GM12891 (cell line): ENCODE measurements at regions not wholly inside any gene's neighbourhood (a gene's known extent, or its start where the extent isn't known, plus 50 kb on each side); places are given as distances from the start of the nearest gene placed in this dataset.
A peak's percentile ranks its signal among the peaks of the same experiment; 100 is the strongest.

Experiments used
- DNase-seq: peaks from one replicate; pipeline ENCODE4 v3.0.0; 2011; ENCODE audit warnings: low spot score; ENCODE audit not compliant: insufficient read length
- FAIRE-seq: peaks from 2 replicates; lab custom pipeline; 2011; peaks lifted over from hg19 to GRCh38; lab: Jason Lieb, UNC
- PAX5 ChIP-seq: IDR thresholded peaks from 2 replicates; pipeline ENCODE4 v1.6.1; 2011; ENCODE audit warnings: low read length, moderate library complexity, mild to moderate bottlenecking; ENCODE audit not compliant: insufficient read depth, severe bottlenecking
- POLR2A ChIP-seq: IDR thresholded peaks from 2 replicates; pipeline ENCODE4 v1.6.1; 2011; ENCODE audit warnings: low read depth, low read length, control low read depth
- POLR2AphosphoS5 ChIP-seq: IDR thresholded peaks from 2 replicates; pipeline ENCODE4 v1.6.1; 2011; ENCODE audit warnings: low read depth, low read length, control low read depth
- POU2F2 ChIP-seq: IDR thresholded peaks from 2 replicates; pipeline ENCODE4 v1.6.1; 2011; ENCODE audit warnings: low read depth, mild to moderate bottlenecking, control low read depth, low read length, moderate library complexity
- SPI1 ChIP-seq: IDR thresholded peaks from 2 replicates; pipeline ENCODE4 v1.6.1; 2011; ENCODE audit warnings: low read depth, low read length, control low read depth
- TAF1 ChIP-seq: IDR thresholded peaks from 2 replicates; pipeline ENCODE4 v1.6.1; 2011; ENCODE audit warnings: low read depth, low read length, control low read depth

- DNase-seq, result peak; percentile 59
- peak; percentile 87 for FAIRE-seq
- no peak for TF ChIP-seq POLR2AphosphoS5
- no peak for TF ChIP-seq TAF1
- TF ChIP-seq SPI1, result no peak
- no peak for TF ChIP-seq PAX5
- TF ChIP-seq POU2F2, result no peak
- no peak for TF ChIP-seq POLR2A
Observed at GRCh38 chr5:1737790-1738405, 61.7 kb downstream of the MRPL36 start.

DNA sequence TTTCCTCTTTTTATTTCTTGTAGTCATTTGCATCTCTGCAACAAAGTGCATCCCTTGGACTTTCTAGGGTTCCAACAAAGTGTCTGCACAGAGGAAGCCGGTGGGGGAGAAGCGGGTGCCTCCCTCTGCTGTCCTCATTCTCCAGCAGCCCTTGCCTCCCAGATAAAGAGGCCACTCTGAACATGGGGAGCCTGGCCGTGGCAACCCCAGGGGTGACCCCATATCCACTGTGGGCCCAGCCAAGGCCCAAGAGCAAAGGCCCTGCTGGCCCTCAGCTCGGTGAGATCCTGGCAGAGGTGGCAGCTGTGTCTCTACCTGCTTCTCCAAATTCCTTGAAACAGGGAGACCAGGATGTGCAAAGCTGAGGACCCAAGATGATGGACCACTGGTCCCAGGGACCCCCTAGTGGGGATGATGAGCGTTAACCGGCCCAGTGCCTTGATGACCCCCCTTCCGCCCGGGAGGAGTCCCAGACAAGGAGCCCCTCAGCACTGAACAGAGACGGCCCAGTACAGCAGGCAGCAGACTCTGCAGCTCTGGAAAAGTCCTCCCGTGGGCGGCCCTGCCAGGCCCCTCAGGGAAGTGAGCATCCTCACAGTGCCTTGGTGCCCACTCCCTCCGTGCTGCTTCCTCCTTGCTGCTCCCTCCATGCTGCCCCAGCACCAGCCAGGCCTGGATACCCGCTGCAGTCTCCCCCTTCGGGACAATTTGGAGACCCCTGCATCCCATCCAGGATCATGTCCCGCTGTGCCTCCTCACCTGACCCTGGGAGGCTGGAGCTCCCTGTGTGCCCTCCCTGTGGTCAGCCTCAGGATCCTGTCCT is 62.5 kb downstream of the MRPL36 start:
- FAIRE-seq (no peak), DNase-seq (peak; percentile 5)
- TF ChIP-seq TAF1 (no peak), SPI1 (no peak), POLR2A (no peak), PAX5 (no peak), POU2F2 (no peak), POLR2AphosphoS5 (no peak)

DNA sequence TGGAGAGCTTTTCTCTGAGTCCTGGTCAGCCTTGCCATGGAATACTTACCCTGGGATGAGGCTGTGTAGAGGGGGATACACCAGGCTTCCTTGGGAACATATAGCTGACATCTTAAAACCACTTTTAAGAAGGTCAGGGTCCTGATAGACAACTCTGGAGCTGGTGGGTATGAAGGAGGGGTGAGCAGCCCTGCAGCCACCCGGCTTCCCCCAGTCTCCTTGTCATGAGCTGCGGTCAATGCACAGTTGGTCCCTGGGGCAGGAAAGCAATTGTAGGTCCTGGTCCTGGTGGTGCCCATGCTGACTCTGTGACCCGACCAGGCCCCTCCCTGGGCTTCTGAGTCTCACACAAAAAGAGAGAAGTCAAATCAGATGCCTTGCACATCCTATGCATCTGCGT is 63.6 kb downstream of the MRPL36 start:
- FAIRE-seq (no peak), DNase-seq (peak; percentile 16)

DNA sequence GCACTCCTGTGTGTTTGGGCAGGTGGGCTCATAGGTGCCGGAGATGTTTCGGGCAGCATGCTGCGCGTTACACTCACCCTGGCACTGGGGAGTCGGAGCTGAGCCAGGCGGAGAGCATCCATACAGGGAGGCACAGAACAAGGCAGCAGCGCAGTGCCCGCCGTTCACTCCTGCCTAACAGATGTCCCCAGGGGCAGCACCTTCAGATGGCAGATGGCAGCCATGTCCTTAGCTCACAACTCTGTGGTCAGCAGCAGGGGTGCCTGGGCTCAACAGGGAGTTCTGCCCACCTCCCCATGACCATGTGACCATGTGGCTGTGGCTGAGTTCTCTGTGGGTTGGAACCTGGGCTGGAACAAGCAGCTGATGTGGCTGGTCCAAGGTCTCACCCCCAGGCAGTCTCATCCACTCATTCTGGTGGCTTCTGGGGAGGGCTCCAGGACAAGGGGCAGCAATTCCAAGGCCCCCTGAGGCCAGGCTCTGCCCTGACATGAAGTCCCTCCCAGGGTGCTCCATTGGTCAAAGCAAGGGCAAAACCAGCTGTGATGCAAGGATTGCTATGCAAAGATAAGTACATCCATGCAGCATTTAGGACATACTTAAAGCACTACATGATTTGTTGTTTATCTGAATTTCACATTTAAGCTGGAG is 64.2 kb downstream of the MRPL36 start:
- TF ChIP-seq POLR2A, result no peak
- TF ChIP-seq POLR2AphosphoS5, result no peak
- TF ChIP-seq TAF1, result no peak
- no peak for TF ChIP-seq POU2F2
- no peak for FAIRE-seq
- no peak for DNase-seq

More for the DNA sequence above, 63.6 kb downstream of the MRPL36 start:
- no peak for TF ChIP-seq POU2F2
- TF ChIP-seq SPI1, result no peak
- no peak for TF ChIP-seq TAF1
- no peak for TF ChIP-seq POLR2AphosphoS5
- TF ChIP-seq POLR2A, result no peak
- no peak for TF ChIP-seq PAX5

- TF ChIP-seq POLR2A, result no peak
- TF ChIP-seq SPI1, result no peak
- TF ChIP-seq TAF1, result no peak
- TF ChIP-seq POU2F2, result no peak
- no peak for TF ChIP-seq PAX5
- TF ChIP-seq POLR2AphosphoS5, result no peak
- FAIRE-seq (no peak), DNase-seq (peak; percentile 1)
Observed at GRCh38 chr5:1734908-1735289, 64.7 kb downstream of the MRPL36 start.

DNA sequence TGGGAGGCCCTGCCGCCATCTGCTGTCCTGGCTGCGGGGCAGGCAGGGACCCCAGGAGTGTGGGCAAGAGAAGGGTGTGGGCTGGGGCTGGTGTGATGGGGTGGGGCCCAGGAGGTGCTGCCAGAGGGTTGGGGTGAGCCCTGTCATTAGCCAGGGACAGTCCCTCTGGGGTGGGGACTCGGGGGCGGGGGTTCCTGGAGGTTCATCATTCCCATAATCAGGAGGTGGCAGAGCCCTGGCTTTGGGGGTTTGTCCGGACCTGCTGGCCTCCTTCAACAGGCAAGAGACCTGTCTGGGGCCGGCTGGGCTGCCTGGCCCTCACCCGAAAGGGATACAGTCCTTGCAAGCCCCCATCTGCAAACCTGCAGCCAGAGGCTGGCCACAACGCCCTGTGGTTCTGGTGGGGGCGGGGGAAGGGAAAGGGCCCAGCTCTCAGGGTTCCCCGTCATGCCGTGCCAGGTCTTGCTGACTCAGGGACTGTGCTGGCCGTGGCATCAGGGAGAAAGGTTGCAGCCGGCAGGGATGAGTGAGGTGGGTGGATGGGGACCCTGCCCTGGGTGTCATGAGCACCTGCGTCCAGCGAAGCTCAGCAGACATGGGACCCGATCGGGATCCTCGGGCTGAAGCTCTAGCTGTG is 65.2 kb downstream of the MRPL36 start:
- no peak for FAIRE-seq
- peak; percentile 1 for DNase-seq
- TF ChIP-seq PAX5 (no peak), POU2F2 (no peak), SPI1 (no peak), TAF1 (no peak), POLR2AphosphoS5 (no peak), POLR2A (no peak)

GRCh38 chr5:1733369-1733768 is 66.3 kb downstream of the MRPL36 start:
- DNase-seq, result no peak
- TF ChIP-seq PAX5, result no peak
- TF ChIP-seq TAF1, result no peak
- no peak for TF ChIP-seq POLR2AphosphoS5
- TF ChIP-seq POLR2A, result no peak
- TF ChIP-seq POU2F2, result no peak
- no peak for TF ChIP-seq SPI1
- FAIRE-seq, result no peak

GRCh38 chr5:1732945-1733344 is 66.7 kb downstream of the MRPL36 start:
- TF ChIP-seq SPI1 (no peak), POU2F2 (no peak), TAF1 (no peak), POLR2A (no peak), PAX5 (no peak), POLR2AphosphoS5 (no peak)
- DNase-seq (peak; percentile 7), FAIRE-seq (no peak)
